ENCODE measurements at regions not wholly inside any gene's neighbourhood (a gene's known extent, or its start where the extent isn't known, plus 50 kb on each side); places are given as distances from the start of the nearest gene placed in this dataset.

GRCh38 chr11:13225038-13226001 lies 52.3 kb upstream of the BMAL1 start:
- FAIRE-seq: no peak

DNA sequence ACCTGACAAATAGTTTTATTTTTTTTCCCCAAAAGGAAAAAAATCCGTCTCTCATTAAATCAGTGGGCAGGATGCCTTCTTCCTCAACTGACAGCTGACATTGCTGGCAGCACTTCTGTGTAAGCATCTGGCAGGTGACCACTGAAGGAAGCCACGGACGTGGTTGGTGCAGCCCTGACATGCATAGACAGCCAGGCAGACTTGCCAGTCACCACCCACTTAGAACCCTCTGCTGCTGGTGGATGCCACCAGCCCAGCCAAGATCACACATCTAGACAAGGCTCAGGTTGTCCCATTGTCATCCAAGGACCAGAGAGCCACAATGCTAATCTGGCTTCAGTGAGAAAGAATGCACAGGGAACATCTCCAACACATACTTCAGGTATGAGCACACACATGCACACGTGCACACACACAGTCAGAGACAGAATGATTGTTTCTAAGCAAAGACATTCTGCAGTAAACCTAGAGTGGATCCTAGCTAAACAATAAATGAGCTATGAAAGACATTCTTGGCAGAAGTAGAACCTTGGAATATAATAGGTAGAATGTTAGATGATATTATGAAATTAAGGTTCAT lies 49.8 kb upstream of the BMAL1 start:
- no peak for FAIRE-seq

Data from A204.1 (cell line).